GM19351 (cell line): ENCODE measurements at regions not wholly inside any gene's neighbourhood (a gene's known extent, or its start where the extent isn't known, plus 50 kb on each side); places are given as distances from the start of the nearest gene placed in this dataset.
"Not testable (repeated sequence)": the region's sequence is repeated elsewhere in the genome, so short reads cannot be mapped to it uniquely, and the experiment has no call there.

Experiments
- ATAC-seq: cut with Tn5 transposase; IDR thresholded peaks from one replicate; pipeline ENCODE4 v1.9.1; 2021; ENCODE audit warnings: mild to moderate bottlenecking, moderate library complexity; ENCODE audit not compliant: unreplicated experiment

- ATAC-seq = no peak
Measured at GRCh38 chr3:635393-635792, 438.8 kb downstream of the CHL1 start.

GRCh38 chr3:643376-643775, 446.8 kb downstream of the CHL1 start:
- no peak for ATAC-seq

GRCh38 chr3:655824-656223, 437.0 kb upstream of the CNTN6 start:
- no peak for ATAC-seq

GRCh38 chr3:661356-661755, 431.5 kb upstream of the CNTN6 start:
- no peak for ATAC-seq

- ATAC-seq = no peak
Measured at GRCh38 chr3:674116-674515, 418.7 kb upstream of the CNTN6 start.

- ATAC-seq = no peak
Measured at GRCh38 chr3:675846-676245, 417.0 kb upstream of the CNTN6 start.

- no peak for ATAC-seq
Measured at GRCh38 chr3:683770-684169, 409.1 kb upstream of the CNTN6 start.

GRCh38 chr3:690770-691169, 402.1 kb upstream of the CNTN6 start:
- no peak for ATAC-seq

GRCh38 chr3:700514-700913, 392.3 kb upstream of the CNTN6 start:
- ATAC-seq = no peak

GRCh38 chr3:707041-707440, 385.8 kb upstream of the CNTN6 start:
- no peak for ATAC-seq

GRCh38 chr3:713006-713621, 379.7 kb upstream of the CNTN6 start:
- ATAC-seq = no peak

GRCh38 chr3:713947-714620, 378.7 kb upstream of the CNTN6 start:
- no peak for ATAC-seq

- no peak for ATAC-seq
Measured at GRCh38 chr3:721086-721485, 371.7 kb upstream of the CNTN6 start.

- no peak for ATAC-seq
Measured at GRCh38 chr3:732326-732928, 360.4 kb upstream of the CNTN6 start.

GRCh38 chr3:733313-733712, 359.5 kb upstream of the CNTN6 start:
- no peak for ATAC-seq

GRCh38 chr3:757711-758110, 335.1 kb upstream of the CNTN6 start:
- ATAC-seq = no peak

GRCh38 chr3:759106-759505, 333.7 kb upstream of the CNTN6 start:
- no peak for ATAC-seq

- ATAC-seq = not testable (repeated sequence)
Measured at GRCh38 chr3:773433-773832, 319.4 kb upstream of the CNTN6 start.

GRCh38 chr3:775178-775880, 317.5 kb upstream of the CNTN6 start:
- ATAC-seq = no peak

- ATAC-seq = no peak
Measured at GRCh38 chr3:780505-780904, 312.3 kb upstream of the CNTN6 start.

GRCh38 chr3:791442-791841, 301.4 kb upstream of the CNTN6 start:
- no peak for ATAC-seq

- no peak for ATAC-seq
Measured at GRCh38 chr3:792630-793029, 300.2 kb upstream of the CNTN6 start.
